ENCODE measurements at regions not wholly inside any gene's neighbourhood (a gene's known extent, or its start where the extent isn't known, plus 50 kb on each side); places are given as distances from the start of the nearest gene placed in this dataset.

- no peak for TF ChIP-seq CTCF (IDR thresholded peaks at IDR 0.05; ENCODE audit: low read length)
- TF ChIP-seq EZH2 (optimal IDR thresholded peaks at IDR 0.05; ENCODE audit: low read depth, low read length), result no peak
- TF ChIP-seq EZH2phosphoT487 (IDR thresholded peaks at IDR 0.05; ENCODE audit: low read length), result no peak
Observed at GRCh38 chr3:168975576-168975975, 687.9 kb downstream of the MECOM start.

All from MM.1S (cell line).